Omental fat pad (tissue), 3 donors: ENCODE measurements at regions not wholly inside any gene's neighbourhood (a gene's known extent, or its start where the extent isn't known, plus 50 kb on each side); places are given as distances from the start of the nearest gene placed in this dataset.

ENCODE experiments used
- ATAC-seq: fragments of 150-250 bp; one replicate; pipeline ENCODE4 v1.9.1; 2016; ENCODE audit warnings: mild to moderate bottlenecking, moderate library complexity; ENCODE audit not compliant: low FRiP score
- DNase-seq: peaks from one replicate; pipeline ENCODE4 v3.0.0-alpha.2; 2019; ENCODE audit warnings: low spot score
- CTCF ChIP-seq, 3 donors: fragments of 450-650 bp; IDR thresholded peaks; one replicate each; pipeline ENCODE4 v1.5.1; 2016 to 2017; ENCODE audit warnings: antibody characterized with exemption in 3 of 3, mild to moderate bottlenecking in 3 of 3, moderate library complexity in 2 of 3

- TF ChIP-seq CTCF (IDR thresholded peaks at IDR 0.05) = no peak
- no peak for ATAC-seq
- no peak for DNase-seq
These were observed 510.9 kb downstream of the PPP4R3C start for GRCh38 chrX:26952213-26952612.

- ATAC-seq (no peak), DNase-seq (no peak)
- TF ChIP-seq CTCF (IDR thresholded peaks at IDR 0.05) = no peak
These were observed 535.7 kb downstream of the PPP4R3C start for GRCh38 chrX:26927419-26927818.

GRCh38 chrX:26925088-26925487, 538.1 kb downstream of the PPP4R3C start:
- DNase-seq = no peak
- no peak for ATAC-seq
- TF ChIP-seq CTCF (IDR thresholded peaks at IDR 0.05) = no peak

GRCh38 chrX:26922278-26922677, 540.9 kb downstream of the PPP4R3C start:
- ATAC-seq = no peak
- no peak for DNase-seq
- no peak for TF ChIP-seq CTCF (IDR thresholded peaks at IDR 0.05)

GRCh38 chrX:26918631-26919030, 544.5 kb downstream of the PPP4R3C start:
- TF ChIP-seq CTCF (IDR thresholded peaks at IDR 0.05) = no peak
- no peak for ATAC-seq
- DNase-seq = no peak

GRCh38 chrX:26916991-26917390, 546.1 kb downstream of the PPP4R3C start:
- no peak for TF ChIP-seq CTCF (IDR thresholded peaks at IDR 0.05)
- ATAC-seq = no peak
- DNase-seq = no peak

GRCh38 chrX:26915064-26915463, 548.1 kb downstream of the PPP4R3C start:
- TF ChIP-seq CTCF (IDR thresholded peaks at IDR 0.05) = no peak
- DNase-seq = no peak
- ATAC-seq = no peak
